ENCODE measurements at regions not wholly inside any gene's neighbourhood (a gene's known extent, or its start where the extent isn't known, plus 50 kb on each side); places are given as distances from the start of the nearest gene placed in this dataset.
"Not testable (repeated sequence)": the region's sequence is repeated elsewhere in the genome, so short reads cannot be mapped to it uniquely, and the experiment has no call there.

DNA sequence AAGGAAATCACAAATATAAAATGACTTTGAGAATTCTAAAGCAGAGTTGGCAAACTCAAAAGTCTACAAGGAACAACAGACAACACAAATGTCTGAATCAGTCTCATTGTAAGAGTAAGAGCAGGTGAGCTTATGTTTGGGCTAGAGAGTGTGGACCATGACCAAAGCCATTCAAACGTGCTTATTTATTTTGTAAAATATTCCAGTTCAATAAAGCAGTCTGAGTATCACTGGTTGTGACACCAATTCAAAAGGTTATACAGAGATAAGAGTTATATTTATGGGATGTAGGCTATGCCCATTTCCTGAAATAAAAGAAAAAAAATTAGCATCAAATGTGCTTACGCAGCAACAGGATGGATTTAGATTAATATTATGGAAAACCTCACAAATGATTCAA lies 251.6 kb downstream of the KLF5 start:
- DNase-seq (no peak), ATAC-seq (no peak)
- H3K4me1 ChIP-seq (ENCODE audit: control insufficient read depth in 2 of 2, insufficient read depth in 2 of 2, low read length in 2 of 2): no peaks in the 10 kb centered on the region
- H3K27ac Mint-ChIP-seq: no peak overlapping the region
- H3K27me3 Mint-ChIP-seq: peaks cover 0 to 12% (median 0%) of the 10 kb centered on the region in 5 donors
- H3K4me3 ChIP-seq (ENCODE audit: low read length): no peak overlapping the region
- intact Hi-C loops (cut with micrococcal nuclease): no loop called here
- no peaks in the 10 kb centered on the region for H3K27me3 ChIP-seq (ENCODE audit: control insufficient read depth in 2 of 2, insufficient read depth in 2 of 2, low read length in 2 of 2)
- no peaks in the 10 kb centered on the region for H3K4me1 Mint-ChIP-seq
- H3K27ac ChIP-seq (ENCODE audit: low read depth, low read length): no peak overlapping the region
- H3K36me3 ChIP-seq (ENCODE audit: control insufficient read depth in 2 of 3, insufficient read depth in 3 of 3, low read length in 3 of 3): no peaks in the 10 kb centered on the region
- CTCF ChIA-PET: no interaction called here
- peaks cover 0 to 8% (median 0%) of the 10 kb centered on the region in 5 donors for H3K36me3 Mint-ChIP-seq
- H3K4me3 Mint-ChIP-seq: no peak overlapping the region
- H3K9me3 ChIP-seq (ENCODE audit: control insufficient read depth in 2 of 3, low read length in 3 of 3): peaks cover 0 to 9% (median 3%) of the 10 kb centered on the region in 3 experiments
- H3K9me3 Mint-ChIP-seq: peaks cover 3 to 37% (median 19%) of the 10 kb centered on the region in 11 donors
- POLR2A ChIA-PET: no interaction called here

DNA sequence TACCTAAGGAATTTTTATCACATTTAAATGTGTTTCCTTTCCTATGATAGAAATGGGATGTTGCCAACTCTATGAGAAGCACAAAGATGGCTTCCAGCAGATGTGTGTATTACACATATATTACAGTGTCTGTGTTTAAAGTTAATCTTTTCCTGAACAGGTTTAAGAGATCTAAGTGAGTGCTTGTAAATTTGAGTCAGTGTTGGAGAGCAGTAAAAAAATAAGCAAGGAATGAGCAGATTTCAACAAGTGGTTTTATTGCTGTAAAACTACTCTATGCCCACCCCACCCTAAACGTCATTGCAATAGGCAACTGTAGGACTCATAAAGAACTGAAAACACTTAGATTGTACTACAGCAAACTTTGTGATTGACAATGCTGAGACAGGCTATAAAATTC lies 248.7 kb downstream of the KLF5 start:
- POLR2A ChIA-PET: no interaction called here
- no peaks in the 10 kb centered on the region for H3K36me3 ChIP-seq (ENCODE audit: control insufficient read depth in 2 of 3, insufficient read depth in 3 of 3, low read length in 3 of 3)
- no peak overlapping the region for H3K4me3 ChIP-seq (ENCODE audit: low read length)
- no peak overlapping the region for H3K27ac ChIP-seq (ENCODE audit: low read depth, low read length)
- no peaks in the 10 kb centered on the region for H3K4me1 Mint-ChIP-seq
- peaks cover 0 to 9% (median 0%) of the 10 kb centered on the region in 5 donors for H3K27me3 Mint-ChIP-seq
- CTCF ChIA-PET: no interaction called here
- H3K36me3 Mint-ChIP-seq: peaks cover 0 to 5% (median 0%) of the 10 kb centered on the region in 5 donors
- H3K9me3 ChIP-seq (ENCODE audit: control insufficient read depth in 2 of 3, low read length in 3 of 3): no peaks in the 10 kb centered on the region
- intact Hi-C loops (cut with micrococcal nuclease): no loop called here
- ATAC-seq (no peak), DNase-seq (no peak)
- H3K4me1 ChIP-seq (ENCODE audit: control insufficient read depth in 2 of 2, insufficient read depth in 2 of 2, low read length in 2 of 2): no peaks in the 10 kb centered on the region
- H3K27ac Mint-ChIP-seq: no peak overlapping the region
- H3K4me3 Mint-ChIP-seq: no peak overlapping the region
- peaks cover 1 to 10% (median 4%) of the 10 kb centered on the region in 11 donors for H3K9me3 Mint-ChIP-seq
- H3K27me3 ChIP-seq (ENCODE audit: control insufficient read depth in 2 of 2, insufficient read depth in 2 of 2, low read length in 2 of 2): no peaks in the 10 kb centered on the region

DNA sequence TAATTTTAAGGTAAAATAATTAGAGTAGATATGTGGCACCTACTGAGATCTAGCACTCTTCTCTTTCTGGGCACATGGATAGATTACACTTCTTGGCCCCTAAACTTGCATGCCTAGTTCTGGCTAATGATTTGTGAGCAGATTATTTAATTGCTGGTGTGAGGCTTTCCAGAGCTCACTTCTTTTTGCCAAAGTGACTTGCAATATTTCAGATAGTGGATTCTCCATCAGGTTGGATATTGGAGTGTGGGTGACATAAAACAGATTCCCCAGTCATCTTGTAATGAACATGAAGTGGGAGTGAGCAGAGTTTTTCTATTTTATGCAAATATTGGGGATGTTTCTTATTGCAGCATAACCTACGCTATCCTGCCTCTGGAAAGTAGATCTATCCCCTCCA lies 247.9 kb downstream of the KLF5 start:
- Histone ChIP-seq H3K27ac (ENCODE audit: low read depth, low read length) (no peak overlapping the region), H3K4me3 (ENCODE audit: low read length) (no peak overlapping the region), H3K9me3 (ENCODE audit: control insufficient read depth in 2 of 3, low read length in 3 of 3) (no peaks in the 10 kb centered on the region), H3K27me3 (ENCODE audit: control insufficient read depth in 2 of 2, insufficient read depth in 2 of 2, low read length in 2 of 2) (no peaks in the 10 kb centered on the region), H3K36me3 (ENCODE audit: control insufficient read depth in 2 of 3, insufficient read depth in 3 of 3, low read length in 3 of 3) (no peaks in the 10 kb centered on the region), H3K4me1 (ENCODE audit: control insufficient read depth in 2 of 2, insufficient read depth in 2 of 2, low read length in 2 of 2) (no peaks in the 10 kb centered on the region)
- CTCF ChIA-PET: interaction anchor here (0.7 kb wide), 1 partner anchor 1319 kb away, joined by 4 read pairs; no protein-coding TSS in a partner anchor
- Mint-ChIP-seq H3K4me3 (no peak overlapping the region), H3K4me1 (no peaks in the 10 kb centered on the region), H3K27ac (no peak overlapping the region), H3K9me3 (peaks cover 0 to 4% (median 0%) of the 10 kb centered on the region in 11 donors), H3K27me3 (peaks cover 0 to 9% (median 0%) of the 10 kb centered on the region in 5 donors), H3K36me3 (no peaks in the 10 kb centered on the region)
- DNase-seq (no peak), ATAC-seq (no peak)
- POLR2A ChIA-PET: no interaction called here
- intact Hi-C loops (cut with micrococcal nuclease): no loop called here

DNA sequence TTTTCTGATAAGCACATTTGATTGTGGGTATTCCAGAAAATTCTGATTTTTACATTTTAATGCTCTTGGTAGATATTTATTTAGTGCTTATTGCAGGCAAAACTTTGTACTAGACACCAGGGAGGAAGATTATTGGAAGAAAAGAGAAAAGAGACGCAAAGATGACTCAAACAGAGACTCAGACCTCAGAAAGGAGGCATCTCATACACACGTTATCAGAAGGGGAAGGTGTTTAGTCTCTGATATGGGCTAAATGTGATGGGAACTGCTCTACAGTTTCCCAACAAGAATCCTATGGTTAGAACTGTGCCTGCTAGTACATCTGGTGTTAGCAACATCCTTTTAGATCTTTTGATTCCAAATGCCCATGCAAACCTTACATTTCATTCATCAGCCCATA lies 245.6 kb downstream of the KLF5 start:
- no peaks in the 10 kb centered on the region for H3K36me3 Mint-ChIP-seq
- ChIA-PET CTCF (no interaction called here), POLR2A (no interaction called here)
- no peak overlapping the region for H3K27ac ChIP-seq (ENCODE audit: low read depth, low read length)
- no peak overlapping the region for H3K27ac Mint-ChIP-seq
- intact Hi-C loops (cut with micrococcal nuclease): no loop called here
- no peaks in the 10 kb centered on the region for H3K36me3 ChIP-seq (ENCODE audit: control insufficient read depth in 2 of 3, insufficient read depth in 3 of 3, low read length in 3 of 3)
- DNase-seq (no peak), ATAC-seq (no peak)
- no peak overlapping the region for H3K4me3 Mint-ChIP-seq
- no peak overlapping the region for H3K4me3 ChIP-seq (ENCODE audit: low read length)
- no peaks in the 10 kb centered on the region for H3K9me3 ChIP-seq (ENCODE audit: control insufficient read depth in 2 of 3, low read length in 3 of 3)
- H3K27me3 ChIP-seq (ENCODE audit: control insufficient read depth in 2 of 2, insufficient read depth in 2 of 2, low read length in 2 of 2): no peaks in the 10 kb centered on the region
- no peaks in the 10 kb centered on the region for H3K4me1 ChIP-seq (ENCODE audit: control insufficient read depth in 2 of 2, insufficient read depth in 2 of 2, low read length in 2 of 2)
- peaks cover 0 to 6% (median 0%) of the 10 kb centered on the region in 5 donors for H3K27me3 Mint-ChIP-seq
- H3K4me1 Mint-ChIP-seq: no peaks in the 10 kb centered on the region
- H3K9me3 Mint-ChIP-seq: peaks cover 0 to 4% (median 0%) of the 10 kb centered on the region in 11 donors

DNA sequence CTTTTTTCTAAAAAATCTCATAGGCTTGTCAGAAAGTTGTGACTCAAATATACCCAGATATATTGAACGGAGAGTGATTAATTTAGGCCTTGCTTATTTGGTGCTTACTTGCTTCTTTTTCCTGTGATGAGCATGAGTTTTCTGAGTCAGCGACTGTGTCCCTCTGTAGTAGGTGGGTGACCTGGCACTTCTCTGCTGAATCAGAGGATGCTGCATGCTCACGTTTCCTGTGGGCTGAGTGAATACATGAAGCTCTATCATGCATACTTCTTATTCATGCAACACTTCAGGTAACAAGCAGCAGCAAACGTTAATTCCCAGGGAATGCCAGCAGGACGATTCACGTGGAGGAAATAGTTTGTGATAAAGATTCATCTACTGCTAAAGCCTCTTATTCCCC lies 245.0 kb downstream of the KLF5 start:
- DNase-seq (no peak), ATAC-seq (no peak)
- Histone ChIP-seq H3K27me3 (ENCODE audit: control insufficient read depth in 2 of 2, insufficient read depth in 2 of 2, low read length in 2 of 2) (no peaks in the 10 kb centered on the region), H3K36me3 (ENCODE audit: control insufficient read depth in 2 of 3, insufficient read depth in 3 of 3, low read length in 3 of 3) (no peaks in the 10 kb centered on the region), H3K9me3 (ENCODE audit: control insufficient read depth in 2 of 3, low read length in 3 of 3) (no peaks in the 10 kb centered on the region), H3K27ac (ENCODE audit: low read depth, low read length) (no peak overlapping the region), H3K4me1 (ENCODE audit: control insufficient read depth in 2 of 2, insufficient read depth in 2 of 2, low read length in 2 of 2) (no peaks in the 10 kb centered on the region), H3K4me3 (ENCODE audit: low read length) (no peak overlapping the region)
- CTCF ChIA-PET: no interaction called here
- Mint-ChIP-seq H3K4me1 (no peaks in the 10 kb centered on the region), H3K9me3 (peaks cover 0 to 4% (median 0%) of the 10 kb centered on the region in 11 donors), H3K4me3 (no peak overlapping the region), H3K36me3 (no peaks in the 10 kb centered on the region), H3K27ac (no peak overlapping the region), H3K27me3 (peaks cover 0 to 6% (median 0%) of the 10 kb centered on the region in 5 donors)
- POLR2A ChIA-PET: no interaction called here
- intact Hi-C loops (cut with micrococcal nuclease): no loop called here

DNA sequence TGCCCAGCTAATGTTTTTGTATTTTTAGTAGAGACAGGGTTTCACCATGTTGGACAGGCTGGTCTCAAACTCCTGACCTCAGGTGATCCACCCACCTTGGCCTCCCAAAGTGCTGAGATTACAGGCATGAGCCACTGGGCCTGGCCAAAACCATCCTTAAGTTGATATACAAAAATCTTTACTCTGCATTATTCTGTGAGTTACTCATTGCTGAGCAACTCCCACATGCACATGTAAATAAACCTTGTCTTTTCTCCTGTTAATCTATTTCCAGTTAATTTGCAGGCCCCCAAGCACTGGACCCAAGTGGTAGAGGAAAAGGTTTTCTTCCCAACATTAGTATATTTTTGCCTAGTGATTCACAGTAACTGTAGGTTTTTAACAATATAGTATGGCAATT lies 242.8 kb downstream of the KLF5 start:
- H3K27me3 Mint-ChIP-seq; H3K4me1 Mint-ChIP-seq; POLR2A ChIA-PET; H3K4me1 ChIP-seq (ENCODE audit: control insufficient read depth in 2 of 2, insufficient read depth in 2 of 2, low read length in 2 of 2); DNase-seq; H3K4me3 ChIP-seq (ENCODE audit: low read length); H3K36me3 ChIP-seq (ENCODE audit: control insufficient read depth in 2 of 3, insufficient read depth in 3 of 3, low read length in 3 of 3); H3K27ac Mint-ChIP-seq; H3K27ac ChIP-seq (ENCODE audit: low read depth, low read length); H3K4me3 Mint-ChIP-seq; H3K36me3 Mint-ChIP-seq; H3K9me3 Mint-ChIP-seq; ATAC-seq; CTCF ChIA-PET; intact Hi-C loops (cut with micrococcal nuclease); H3K27me3 ChIP-seq (ENCODE audit: control insufficient read depth in 2 of 2, insufficient read depth in 2 of 2, low read length in 2 of 2); H3K9me3 ChIP-seq (ENCODE audit: control insufficient read depth in 2 of 3, low read length in 3 of 3): not testable (repeated sequence)

DNA sequence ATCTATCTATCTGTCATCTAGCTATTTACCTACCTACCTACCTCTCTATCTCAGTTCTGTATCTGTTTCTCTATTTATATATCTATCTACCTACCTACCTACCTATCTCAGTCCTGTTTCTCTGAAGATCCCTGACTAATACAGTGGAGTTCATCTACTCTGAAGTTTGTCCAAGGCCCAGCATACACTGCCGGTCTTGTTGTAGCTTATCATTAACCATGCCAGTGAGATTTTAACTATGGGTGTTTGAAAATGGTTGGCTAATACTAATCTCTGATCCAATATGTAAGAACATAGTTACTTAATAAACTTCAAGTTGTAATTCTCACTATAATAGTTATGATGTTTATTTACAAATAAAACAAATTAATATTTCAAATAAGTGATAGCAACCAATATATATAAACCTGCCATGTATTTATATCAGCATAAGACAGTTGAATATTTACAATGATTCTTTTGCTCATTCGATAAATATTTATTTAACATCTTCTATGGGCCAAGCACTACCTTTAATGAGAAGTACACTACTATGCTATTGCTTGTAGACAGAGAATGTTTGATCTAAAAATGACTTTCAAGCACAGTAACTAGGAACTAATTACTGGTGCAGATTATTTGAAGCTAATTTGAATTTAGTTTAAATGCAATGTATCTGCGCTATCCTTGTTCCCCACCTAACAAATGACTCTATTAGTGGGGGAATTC lies 242.1 kb downstream of the KLF5 start:
- Histone ChIP-seq H3K27ac (ENCODE audit: low read depth, low read length) (no peak overlapping the region), H3K27me3 (ENCODE audit: control insufficient read depth in 2 of 2, insufficient read depth in 2 of 2, low read length in 2 of 2) (no peaks in the 10 kb centered on the region), H3K36me3 (ENCODE audit: control insufficient read depth in 2 of 3, insufficient read depth in 3 of 3, low read length in 3 of 3) (no peaks in the 10 kb centered on the region), H3K4me1 (ENCODE audit: control insufficient read depth in 2 of 2, insufficient read depth in 2 of 2, low read length in 2 of 2) (no peaks in the 10 kb centered on the region), H3K9me3 (ENCODE audit: control insufficient read depth in 2 of 3, low read length in 3 of 3) (no peaks in the 10 kb centered on the region), H3K4me3 (ENCODE audit: low read length) (no peak overlapping the region)
- no peaks in the 10 kb centered on the region for H3K36me3 Mint-ChIP-seq
- no peaks in the 10 kb centered on the region for H3K27me3 Mint-ChIP-seq
- no peak overlapping the region for H3K27ac Mint-ChIP-seq
- ChIA-PET POLR2A (interaction anchor here (0.7 kb wide), 1 partner anchor 224 kb away, joined by 4 read pairs; no protein-coding TSS in a partner anchor), CTCF (no interaction called here)
- H3K9me3 Mint-ChIP-seq: no peaks in the 10 kb centered on the region
- intact Hi-C loops (cut with micrococcal nuclease): no loop called here
- no peak for ATAC-seq
- H3K4me1 Mint-ChIP-seq: no peaks in the 10 kb centered on the region
- no peak for DNase-seq
- H3K4me3 Mint-ChIP-seq: no peak overlapping the region

All from naive thymus-derived CD4-positive, alpha-beta T cell (primary cell).